Activated T-cell treated with anti-CD3 and anti-CD28 coated beads, Interleukin-2, amount 50 U/mL, for 72 hours (primary cell): ENCODE measurements at regions not wholly inside any gene's neighbourhood (a gene's known extent, or its start where the extent isn't known, plus 50 kb on each side); places are given as distances from the start of the nearest gene placed in this dataset.

Source experiments
- ATAC-seq, 2 donors: fragments of 150-1000 bp; cut with Tn5 transposase; replicated peaks in 1 of 2; 2 replicates each; pipeline ENCODE4 v1.10.0; 2021; ENCODE audit warnings: moderate library complexity in 2 of 2, mild to moderate bottlenecking in 1 of 2
- DNase-seq, 2 donors: peaks; one replicate each; pipeline ENCODE4 v3.0.0; 2021 to 2022; ENCODE audit warnings: mixed read lengths in 1 of 2
- H3K27ac Mint-ChIP-seq: one replicate; pipeline ENCODE4 v1.8.0; 2022; ENCODE audit warnings: mild to moderate bottlenecking, moderate library complexity, mixed read lengths
- H3K27me3 Mint-ChIP-seq: one replicate; pipeline ENCODE4 v1.8.0; 2022; ENCODE audit warnings: low read depth, mixed read lengths
- H3K36me3 Mint-ChIP-seq, 2 donors: one replicate each; pipeline ENCODE4 v1.8.0; 2022; ENCODE audit warnings: mixed read lengths in 2 of 2, mild to moderate bottlenecking in 1 of 2; ENCODE audit not compliant: insufficient read depth in 2 of 2
- H3K4me1 Mint-ChIP-seq: one replicate; pipeline ENCODE4 v1.8.0; 2022; ENCODE audit warnings: low read depth, mixed read lengths
- H3K4me3 Mint-ChIP-seq, 2 donors: one replicate each; pipeline ENCODE4 v1.8.0; 2022; ENCODE audit warnings: mild to moderate bottlenecking in 2 of 2, mixed read lengths in 2 of 2, moderate library complexity in 2 of 2
- H3K9me3 Mint-ChIP-seq, 2 donors: one replicate each; pipeline ENCODE4 v1.8.0; 2022; ENCODE audit warnings: mixed read lengths in 2 of 2

DNA sequence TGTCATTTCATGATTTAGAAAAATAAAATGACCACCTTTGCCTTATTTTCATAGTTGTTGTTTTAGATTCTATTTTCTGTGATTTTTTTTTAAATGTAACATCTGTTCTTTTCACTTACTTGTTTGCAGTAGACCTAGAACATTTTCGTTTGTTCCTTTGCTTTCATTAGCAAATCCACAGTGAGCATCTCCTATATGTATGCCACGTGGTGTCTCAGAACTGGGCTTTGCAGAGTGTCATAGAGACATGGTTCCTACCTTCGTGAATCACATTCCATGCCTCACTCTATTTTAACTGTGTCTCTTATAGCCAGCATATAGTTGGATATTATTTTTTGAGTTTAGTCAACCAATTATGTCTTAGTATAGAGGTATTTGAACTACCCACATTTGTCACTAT, 118.2 kb downstream of the KLF13 start:
- Mint-ChIP-seq H3K27ac (no peak overlapping the region), H3K27me3 (no peaks in the 10 kb centered on the region), H3K4me1 (peaks cover 56% of the 10 kb centered on the region), H3K36me3 (no peaks in the 10 kb centered on the region), H3K9me3 (no peaks in the 10 kb centered on the region), H3K4me3 (peak overlapping the region in 1 of 2 donors; percentile 23)
- ATAC-seq (no peak), DNase-seq (no peak)

DNA sequence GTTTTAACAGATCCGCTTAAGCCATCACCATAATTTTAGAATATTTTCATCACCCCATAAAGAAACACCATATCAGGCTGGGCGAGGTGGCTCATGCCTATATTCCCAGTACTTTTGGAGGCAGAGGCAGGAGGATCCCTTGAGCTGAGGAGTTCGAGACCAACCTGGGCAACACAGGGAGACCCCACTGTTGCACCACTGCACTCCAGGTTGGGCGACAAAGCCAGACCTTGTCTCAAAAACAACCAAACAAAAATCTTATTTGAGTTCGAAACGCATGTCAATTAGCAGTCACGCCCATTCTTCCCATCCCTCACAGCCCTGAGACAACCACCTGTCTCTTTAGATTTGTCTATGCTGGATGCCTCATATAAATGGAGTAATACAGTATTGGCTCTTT, 119.9 kb downstream of the KLF13 start:
- peaks cover 45% of the 10 kb centered on the region for H3K4me1 Mint-ChIP-seq
- H3K27ac Mint-ChIP-seq = no peak overlapping the region
- no peak for ATAC-seq
- no peak for DNase-seq
- no peak overlapping the region for H3K4me3 Mint-ChIP-seq
- H3K27me3 Mint-ChIP-seq = no peaks in the 10 kb centered on the region
- peaks cover 0 to 2% of the 10 kb centered on the region in 2 donors for H3K9me3 Mint-ChIP-seq
- no peaks in the 10 kb centered on the region for H3K36me3 Mint-ChIP-seq

DNA sequence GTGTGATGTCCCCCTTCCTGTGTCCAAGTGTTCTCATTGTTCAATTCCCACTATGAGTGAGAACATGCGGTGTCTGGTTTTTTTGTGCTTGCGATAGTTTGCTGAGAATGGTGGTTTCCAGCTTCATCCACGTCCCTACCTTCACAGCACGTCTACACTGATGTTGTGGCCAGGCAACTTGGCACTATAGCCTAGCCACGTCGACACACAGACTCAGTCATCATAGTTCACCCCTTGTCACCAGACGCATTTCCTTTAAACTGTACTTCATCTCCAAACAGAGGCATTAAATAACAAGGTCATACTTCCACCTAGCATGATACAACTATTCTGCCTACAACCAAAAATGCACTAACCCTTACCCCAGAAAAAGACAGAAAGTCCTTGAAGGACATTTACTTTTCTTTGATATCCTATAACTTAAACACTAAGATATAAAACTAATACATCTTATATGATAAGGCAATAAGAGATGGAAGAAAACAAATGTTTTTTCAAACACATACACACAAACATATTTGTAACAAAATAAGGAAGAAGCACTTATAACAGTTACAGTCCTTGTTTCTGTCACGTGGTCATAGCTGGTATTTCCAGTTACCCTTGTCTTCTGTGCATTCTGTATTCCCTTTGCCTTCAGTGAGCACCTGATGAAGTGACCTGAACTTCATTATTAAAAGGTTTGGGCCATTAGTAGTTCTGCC, 121.4 kb downstream of the KLF13 start:
- Mint-ChIP-seq H3K27ac (no peak overlapping the region), H3K4me1 (peaks cover 29% of the 10 kb centered on the region), H3K9me3 (peaks cover 0 to 2% of the 10 kb centered on the region in 2 donors), H3K4me3 (no peak overlapping the region), H3K27me3 (no peaks in the 10 kb centered on the region), H3K36me3 (no peaks in the 10 kb centered on the region)
- ATAC-seq (no peak), DNase-seq (no peak)

DNA sequence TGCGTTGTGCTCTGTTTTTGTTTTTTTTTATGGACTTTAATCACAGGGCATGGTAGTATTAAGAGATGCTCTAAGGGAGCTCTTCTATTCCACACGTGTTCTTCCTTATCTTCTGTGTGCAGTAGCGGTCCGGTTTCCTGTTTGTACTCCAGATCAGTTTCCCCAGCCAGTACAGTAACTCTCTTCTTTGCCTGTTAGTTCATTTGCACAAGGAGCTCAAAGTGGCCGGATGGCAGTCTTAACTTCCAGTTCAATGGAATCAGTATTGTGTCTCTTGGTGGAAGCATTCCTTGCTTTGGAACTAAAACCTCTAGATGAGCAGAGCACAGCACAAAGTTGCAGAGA, 122.0 kb downstream of the KLF13 start:
- ATAC-seq (no peak), DNase-seq (no peak)
- Mint-ChIP-seq H3K9me3 (peaks cover 0 to 2% of the 10 kb centered on the region in 2 donors), H3K36me3 (no peaks in the 10 kb centered on the region), H3K4me3 (no peak overlapping the region), H3K4me1 (peaks cover 24% of the 10 kb centered on the region), H3K27me3 (no peaks in the 10 kb centered on the region), H3K27ac (no peak overlapping the region)

DNA sequence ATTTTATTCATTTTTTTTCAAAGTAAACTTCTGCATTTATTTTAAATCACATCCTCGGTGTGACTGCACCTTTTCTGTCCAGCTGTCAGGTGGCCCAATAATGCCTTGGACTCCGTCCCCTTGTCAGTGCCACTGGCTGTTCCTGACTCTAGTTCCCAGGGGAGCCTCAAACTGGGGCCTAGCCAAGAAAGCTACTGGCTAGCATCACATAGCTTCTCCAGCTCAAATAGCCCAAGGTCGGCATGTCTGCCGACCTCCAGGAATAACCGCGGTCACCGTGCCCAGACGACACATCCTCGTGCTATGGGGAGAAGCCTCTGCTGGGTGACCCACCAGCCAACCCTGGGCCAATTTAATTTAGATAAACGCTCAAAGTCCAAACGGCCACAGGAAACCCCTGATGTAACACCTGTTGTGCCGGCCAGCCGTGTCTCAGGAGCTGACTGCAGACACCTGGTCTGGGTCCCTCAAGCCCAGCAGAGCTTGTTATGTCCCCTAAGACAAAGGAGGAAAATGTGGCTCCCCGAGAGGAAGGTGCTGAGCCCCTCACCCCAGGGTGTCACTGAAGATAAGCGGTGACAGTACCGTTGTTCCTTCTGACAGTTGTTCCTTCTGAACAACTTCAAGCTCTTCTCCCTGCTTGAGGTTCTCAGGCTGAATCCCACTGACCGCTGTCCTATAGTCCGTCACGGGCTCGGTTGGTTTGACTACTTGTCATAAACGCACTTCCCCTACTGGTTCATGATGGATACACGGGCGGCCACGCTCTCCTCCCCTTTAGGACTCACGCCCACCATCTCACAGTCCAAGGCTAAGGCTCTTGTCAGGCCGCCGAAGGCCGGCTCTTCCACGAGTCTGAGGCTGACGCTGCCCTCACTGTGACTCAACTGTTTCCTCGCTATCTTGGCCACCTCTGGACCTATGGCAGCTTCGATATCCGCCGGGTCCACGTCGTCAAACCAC, 126.2 kb downstream of the KLF13 start:
- Mint-ChIP-seq H3K4me3 (no peak overlapping the region), H3K27me3 (no peaks in the 10 kb centered on the region), H3K27ac (no peak overlapping the region), H3K36me3 (peaks cover 4 to 6% of the 10 kb centered on the region in 2 donors), H3K4me1 (peaks cover 36% of the 10 kb centered on the region), H3K9me3 (peaks cover 4 to 5% of the 10 kb centered on the region in 2 donors)
- no peak for ATAC-seq
- no peak for DNase-seq

DNA sequence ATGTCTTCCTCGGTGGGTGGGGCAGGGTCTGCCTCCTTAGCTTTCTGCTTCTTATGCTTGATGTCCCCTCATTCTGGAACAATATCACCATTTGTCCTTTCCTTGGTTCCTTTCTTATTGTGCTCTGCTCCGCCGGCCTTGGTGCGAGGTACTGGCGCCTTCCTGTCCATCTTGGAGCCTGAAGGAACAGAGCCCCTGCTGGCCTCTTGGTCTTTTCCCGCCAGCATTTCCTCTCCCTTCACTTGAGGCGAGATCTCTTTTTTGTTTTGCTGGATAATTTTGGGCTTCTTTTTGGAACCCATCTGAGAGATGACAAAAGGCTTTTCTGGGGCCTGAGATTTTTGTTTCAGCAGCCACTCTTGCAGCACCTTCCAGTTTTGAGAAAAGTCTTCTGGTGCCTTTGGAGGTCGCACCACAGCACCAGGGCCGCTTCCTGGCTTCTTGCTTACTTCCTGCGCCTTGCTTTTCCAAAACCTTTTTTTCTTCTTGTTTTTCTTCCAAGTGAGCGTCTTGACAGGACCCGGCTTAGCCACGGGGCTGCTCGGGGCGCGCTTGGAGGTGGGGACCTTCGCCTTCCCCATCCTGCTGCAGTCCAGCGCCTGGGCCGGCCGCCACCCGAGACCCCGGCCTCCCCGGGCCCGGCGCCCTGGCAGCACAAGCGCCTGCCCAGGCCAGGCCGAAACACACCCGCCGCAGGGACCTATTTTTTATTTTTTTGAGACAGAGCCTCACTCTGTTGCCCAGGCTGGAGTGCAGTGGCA, 127.1 kb downstream of the KLF13 start:
- Mint-ChIP-seq H3K4me3 (no peak overlapping the region), H3K27me3 (no peaks in the 10 kb centered on the region), H3K4me1 (peaks cover 36% of the 10 kb centered on the region), H3K9me3 (peaks cover 4 to 5% of the 10 kb centered on the region in 2 donors), H3K27ac (no peak overlapping the region), H3K36me3 (peaks cover 4 to 6% of the 10 kb centered on the region in 2 donors)
- DNase-seq (no peak), ATAC-seq (no peak)

DNA sequence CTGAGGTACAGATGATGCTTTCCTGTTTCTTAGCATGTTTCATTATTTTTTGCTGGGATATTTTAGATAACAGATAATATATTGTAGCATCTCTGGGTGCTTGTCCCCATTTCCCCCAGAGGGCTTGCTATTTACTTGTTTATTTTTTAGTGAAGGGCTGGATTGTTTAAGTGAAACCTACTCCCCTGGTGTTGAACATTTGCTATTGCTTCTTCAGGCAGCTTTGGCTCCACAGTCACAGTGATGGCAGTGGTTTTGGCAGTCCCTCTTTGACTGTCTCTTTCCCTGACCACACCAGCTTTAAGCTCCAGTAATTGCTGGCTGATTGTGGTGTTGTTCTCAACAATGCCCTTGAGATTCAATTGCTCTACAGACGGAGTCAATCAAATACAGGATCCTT, 128.9 kb downstream of the KLF13 start:
- DNase-seq (no peak), ATAC-seq (peak; percentile 30 to 41)
- peaks cover 52% of the 10 kb centered on the region for H3K4me1 Mint-ChIP-seq
- peaks cover 4 to 6% of the 10 kb centered on the region in 2 donors for H3K36me3 Mint-ChIP-seq
- peak overlapping the region in 1 of 2 donors; percentile 10 for H3K4me3 Mint-ChIP-seq
- H3K27ac Mint-ChIP-seq = peak overlapping the region; percentile 52
- H3K9me3 Mint-ChIP-seq = peaks cover 3 to 4% of the 10 kb centered on the region in 2 donors
- no peaks in the 10 kb centered on the region for H3K27me3 Mint-ChIP-seq

DNA sequence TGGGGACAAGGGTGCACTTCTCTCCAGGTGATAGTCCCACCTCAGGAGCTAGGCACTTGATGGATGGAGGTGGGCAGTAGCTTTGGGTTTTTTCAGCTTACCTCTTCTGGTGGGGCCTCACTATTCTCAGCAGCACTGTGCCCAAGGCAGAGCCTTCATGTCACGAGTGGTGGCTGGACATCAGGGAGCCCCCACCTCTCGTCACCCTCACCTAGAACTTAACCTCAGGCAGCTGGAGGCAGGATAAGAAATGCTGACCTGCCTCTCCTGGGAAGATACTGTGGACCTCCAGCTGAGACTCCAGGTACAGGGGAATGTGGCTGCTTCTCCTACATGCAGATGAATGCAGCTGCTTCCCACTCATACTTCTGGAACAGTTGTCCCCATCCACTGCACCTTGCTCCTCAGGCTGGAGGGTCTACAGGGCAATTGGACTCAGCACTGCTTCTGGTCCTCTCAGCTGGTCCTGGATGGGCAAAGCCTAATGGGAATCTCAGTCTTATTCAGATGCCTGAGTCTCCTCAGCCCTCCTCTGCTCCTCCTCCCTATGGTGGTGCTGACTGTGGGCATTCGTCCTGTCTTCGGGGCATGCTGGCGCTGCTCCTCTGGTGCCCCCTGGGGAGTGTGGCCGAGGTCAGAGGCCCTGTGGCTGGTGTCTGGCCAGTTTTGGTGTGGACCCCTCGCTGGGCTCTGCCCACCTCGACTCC, 129.9 kb downstream of the KLF13 start:
- no peak for DNase-seq
- ATAC-seq = no peak
- H3K9me3 Mint-ChIP-seq = peaks cover 3 to 4% of the 10 kb centered on the region in 2 donors
- no peak overlapping the region for H3K27ac Mint-ChIP-seq
- H3K4me3 Mint-ChIP-seq = no peak overlapping the region
- H3K27me3 Mint-ChIP-seq = no peaks in the 10 kb centered on the region
- peaks cover 61% of the 10 kb centered on the region for H3K4me1 Mint-ChIP-seq
- H3K36me3 Mint-ChIP-seq = peaks cover 4 to 6% of the 10 kb centered on the region in 2 donors

DNA sequence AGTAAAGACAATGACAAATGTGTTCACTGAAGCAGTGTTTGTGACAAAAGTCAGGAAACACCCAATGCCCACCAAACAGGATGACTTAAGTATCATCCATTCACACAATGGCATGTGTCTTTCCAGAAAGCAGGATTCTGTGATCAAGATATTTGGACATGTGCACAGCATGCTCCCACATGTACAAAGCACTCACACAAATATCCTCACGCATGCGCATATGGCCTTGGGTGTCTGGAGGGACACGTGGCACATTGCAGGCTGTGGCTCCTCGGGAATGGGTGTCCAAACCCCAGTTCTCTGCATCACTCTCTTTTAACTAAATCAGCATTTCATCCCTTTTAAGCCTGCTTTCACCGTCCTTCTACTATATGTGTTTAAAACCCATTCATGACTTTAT, 130.5 kb downstream of the KLF13 start:
- ATAC-seq = no peak
- Mint-ChIP-seq H3K27ac (no peak overlapping the region), H3K36me3 (peaks cover 4 to 6% of the 10 kb centered on the region in 2 donors), H3K9me3 (peaks cover 3 to 4% of the 10 kb centered on the region in 2 donors), H3K4me1 (peaks cover 67% of the 10 kb centered on the region), H3K4me3 (no peak overlapping the region), H3K27me3 (no peaks in the 10 kb centered on the region)
- no peak for DNase-seq

DNA sequence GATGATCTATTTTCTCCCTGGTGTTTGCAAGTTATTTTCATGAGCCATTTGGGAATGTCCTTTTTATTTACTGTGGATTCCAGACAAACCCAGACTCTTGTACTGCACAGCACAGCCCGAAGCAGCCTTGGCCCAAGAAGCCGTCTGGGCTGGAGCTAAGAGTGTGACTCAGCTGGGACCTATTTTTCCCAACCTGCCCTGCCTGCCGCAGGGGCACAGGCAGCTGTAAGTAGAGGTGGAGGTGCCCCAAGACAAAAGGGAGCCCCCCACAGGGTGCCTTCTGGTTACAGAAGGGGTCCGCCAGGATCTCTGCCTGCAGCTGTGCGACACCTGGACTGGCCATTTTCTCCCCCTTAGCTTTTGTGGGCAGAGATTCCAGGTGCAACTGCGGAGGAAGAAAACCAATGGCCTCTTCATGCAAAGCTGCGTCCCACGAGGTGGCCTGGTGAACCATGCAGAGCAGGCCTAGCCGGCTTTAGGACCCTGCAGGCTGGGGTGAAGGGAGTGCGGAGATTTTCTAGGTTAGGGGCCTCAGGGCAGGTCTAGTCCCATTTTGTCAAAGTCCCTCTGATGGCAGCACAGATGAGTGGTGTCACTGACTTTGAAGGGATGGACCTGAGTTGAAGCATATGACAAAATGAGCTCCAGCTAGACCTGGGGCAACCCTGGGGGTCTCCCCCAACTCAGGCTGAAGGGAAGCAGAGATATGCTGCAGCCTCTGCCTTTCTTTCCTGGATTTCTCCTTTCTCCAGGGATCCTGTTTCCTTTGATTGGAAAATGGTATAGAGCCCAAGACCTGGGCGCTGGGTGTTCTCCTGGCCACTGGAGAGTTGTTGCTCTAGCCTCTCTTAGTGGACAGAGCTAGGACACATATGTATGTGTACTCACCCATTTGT, 131.2 kb downstream of the KLF13 start:
- Mint-ChIP-seq H3K27me3 (no peaks in the 10 kb centered on the region), H3K4me3 (peak overlapping the region; percentile 65 to 78), H3K9me3 (peaks cover 3 to 4% of the 10 kb centered on the region in 2 donors), H3K4me1 (peaks cover 67% of the 10 kb centered on the region), H3K36me3 (peaks cover 4 to 6% of the 10 kb centered on the region in 2 donors), H3K27ac (peak overlapping the region; percentile 84)
- DNase-seq (no peak), ATAC-seq (no peak)

DNA sequence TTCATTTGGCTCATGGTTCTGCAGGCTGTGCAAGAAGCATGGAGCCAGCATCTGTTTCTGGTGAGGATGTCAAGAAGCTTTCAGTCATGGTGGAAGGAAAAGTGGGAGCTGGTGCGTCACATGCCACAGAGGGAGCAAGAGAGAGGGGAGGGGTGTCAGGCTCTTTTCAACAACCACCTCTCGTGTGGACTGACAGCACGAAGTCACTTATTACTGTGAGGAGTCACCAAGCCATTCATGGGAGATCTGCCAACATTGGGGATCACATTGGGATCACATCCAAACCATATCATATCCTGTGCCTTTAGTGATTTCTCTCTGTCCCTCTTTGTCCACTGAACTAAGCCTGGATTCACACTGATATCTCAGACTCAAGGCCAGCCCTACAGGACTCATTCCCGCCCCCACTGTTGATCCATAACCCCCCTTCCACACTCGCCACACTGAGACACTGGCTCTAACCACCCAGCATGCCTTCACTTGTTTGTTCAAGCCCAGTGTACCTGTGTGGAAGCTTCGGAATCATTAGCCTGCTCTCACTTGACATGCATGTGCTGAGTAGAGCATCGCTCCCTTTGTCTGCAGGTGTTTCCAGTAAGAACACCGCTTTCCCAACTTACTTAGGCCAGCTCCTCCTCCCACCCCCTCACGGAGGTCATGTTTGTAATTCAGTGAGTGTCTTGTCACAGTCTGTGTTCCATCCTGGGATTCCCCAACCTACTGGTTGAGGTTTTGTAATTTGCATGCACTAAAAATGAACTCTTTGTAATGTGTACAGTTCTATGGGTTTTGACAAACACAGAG, 132.2 kb downstream of the KLF13 start:
- peak; percentile 70 to 71 for DNase-seq
- Mint-ChIP-seq H3K27ac (peak overlapping the region; percentile 84), H3K9me3 (peaks cover 3 to 4% of the 10 kb centered on the region in 2 donors), H3K4me1 (peaks cover 67% of the 10 kb centered on the region), H3K4me3 (peak overlapping the region; percentile 65 to 78), H3K36me3 (peaks cover 4 to 6% of the 10 kb centered on the region in 2 donors), H3K27me3 (no peaks in the 10 kb centered on the region)
- ATAC-seq = peak; percentile 95
